ENCODE measurements at regions not wholly inside any gene's neighbourhood (a gene's known extent, or its start where the extent isn't known, plus 50 kb on each side); places are given as distances from the start of the nearest gene placed in this dataset.

DNA sequence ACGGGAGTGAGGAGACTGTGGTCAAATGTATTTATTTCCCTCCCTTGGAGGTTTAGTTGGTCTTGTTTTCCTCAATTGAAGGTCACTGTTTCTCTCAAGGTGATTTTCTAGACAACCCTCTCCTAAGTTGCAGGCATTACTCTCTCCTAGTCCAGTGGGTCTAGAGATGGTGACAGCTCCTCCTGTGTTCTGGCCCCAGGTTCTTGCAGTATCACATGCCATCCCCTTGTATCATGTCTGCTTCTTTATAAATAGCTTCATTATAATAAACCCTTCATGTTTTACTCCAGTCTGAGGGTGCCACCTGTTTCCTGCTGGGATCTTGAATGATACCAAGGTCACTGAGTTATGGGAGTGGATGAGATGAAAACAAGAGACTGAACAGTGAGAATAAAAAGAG is 208.0 kb upstream of the KCNN2 start:
- TF ChIP-seq CTCF (IDR thresholded peaks at IDR 0.05) (no peak), POLR2A (IDR thresholded peaks at IDR 0.05) (no peak)
